GM23338 (cell line): ENCODE measurements at regions not wholly inside any gene's neighbourhood (a gene's known extent, or its start where the extent isn't known, plus 50 kb on each side); places are given as distances from the start of the nearest gene placed in this dataset.

Experiments
- ATAC-seq: fragments of 200-7000 bp; cut with Tn5 transposase; 3 replicates; pipeline ENCODE4 v1.9.1; 2020
- DNase-seq: peaks from one replicate; pipeline ENCODE4 v3.0.0-alpha.2; 2015; ENCODE audit warnings: low spot score
- H2AFZ ChIP-seq: fragments of 200-600 bp; sonication (generic); 2 replicates; pipeline ENCODE4 v1.8.0; 2016; ENCODE audit warnings: antibody characterized with exemption, mild to moderate bottlenecking, moderate library complexity
- H3F3A ChIP-seq: fragments of 200-600 bp; sonication (generic); replicated peaks from 2 replicates; pipeline ENCODE4 v1.8.0; 2017; ENCODE audit warnings: antibody characterized with exemption, mixed run types, low read depth
- H3K27ac ChIP-seq: fragments of 200-600 bp; sonication (generic); 2 replicates; pipeline ENCODE4 v1.6.1; 2016; ENCODE audit warnings: low read depth
- H3K27me3 ChIP-seq: fragments of 200-600 bp; sonication (generic); 2 replicates; pipeline ENCODE4 v1.8.0; 2016; ENCODE audit warnings: mild to moderate bottlenecking, mixed run types, moderate library complexity; ENCODE audit not compliant: insufficient read depth
- H3K36me3 ChIP-seq: fragments of 200-600 bp; sonication (generic); 2 replicates; pipeline ENCODE4 v1.8.0; 2016; ENCODE audit warnings: mild to moderate bottlenecking; ENCODE audit not compliant: insufficient read depth
- H3K4me1 ChIP-seq: fragments of 200-600 bp; sonication (generic); 2 replicates; pipeline ENCODE4 v1.8.0; 2016; ENCODE audit warnings: mild to moderate bottlenecking, moderate library complexity; ENCODE audit not compliant: insufficient read depth
- H3K4me2 ChIP-seq: fragments of 200-600 bp; sonication (generic); 2 replicates; pipeline ENCODE4 v1.7.1; 2017; ENCODE audit warnings: mixed run types
- H3K4me3 ChIP-seq: fragments of 200-600 bp; sonication (generic); 2 replicates; pipeline ENCODE4 v1.6.1; 2016; ENCODE audit warnings: mixed run types
- H3K79me2 ChIP-seq: fragments of 200-600 bp; sonication (generic); replicated peaks from 2 replicates; pipeline ENCODE4 v1.8.0; 2017; ENCODE audit warnings: mild to moderate bottlenecking; ENCODE audit not compliant: insufficient read depth
- H3K9me2 ChIP-seq: fragments of 200-600 bp; sonication (generic); 2 replicates; pipeline ENCODE4 v1.8.0; 2017; ENCODE audit not compliant: insufficient read depth
- H4K20me1 ChIP-seq: fragments of 200-600 bp; sonication (generic); replicated peaks from 2 replicates; pipeline ENCODE4 v1.8.0; 2017; ENCODE audit warnings: mild to moderate bottlenecking; ENCODE audit not compliant: insufficient read depth
- H3K27ac Mint-ChIP-seq: 2 replicates; pipeline ENCODE4 v1.8.0; 2020; ENCODE audit warnings: inconsistent platforms, mild to moderate bottlenecking, moderate library complexity, mixed read lengths
- H3K27me3 Mint-ChIP-seq: 3 replicates; pipeline ENCODE4 v1.8.0; 2022; ENCODE audit warnings: low read depth, mild to moderate bottlenecking, moderate library complexity, mixed read lengths, inconsistent platforms; ENCODE audit not compliant: insufficient read depth, poor library complexity
- H3K36me3 Mint-ChIP-seq: 3 replicates; pipeline ENCODE4 v1.8.0; 2021; ENCODE audit warnings: low read depth, mild to moderate bottlenecking, inconsistent platforms, moderate library complexity, mixed read lengths
- H3K4me1 Mint-ChIP-seq: 3 replicates; pipeline ENCODE4 v1.8.0; 2020; ENCODE audit warnings: mild to moderate bottlenecking, inconsistent platforms, mixed read lengths
- H3K4me3 Mint-ChIP-seq: 3 replicates; pipeline ENCODE4 v1.8.0; 2021; ENCODE audit warnings: moderate library complexity, mild to moderate bottlenecking, inconsistent platforms, mixed read lengths
- H3K9me3 Mint-ChIP-seq: 3 replicates; pipeline ENCODE4 v1.8.0; 2020; ENCODE audit warnings: moderate library complexity, mild to moderate bottlenecking, inconsistent platforms, mixed read lengths
- CREB1 ChIP-seq: fragments of 250-450 bp; sonication (Bioruptor Pico); IDR thresholded peaks from 2 replicates; pipeline ENCODE4 v1.5.0; 2020; ENCODE audit warnings: low read depth, mild to moderate bottlenecking, moderate library complexity
- CTCF ChIP-seq, 2 experiments: fragments of 200-600 bp in 1 of 2; sonication (generic) in 1 of 2; conservative IDR thresholded peaks; 2 replicates each; pipeline versions ENCODE4 v1.5.1 to v1.6.1; 2016 to 2017; ENCODE audit warnings: antibody characterized with exemption in 2 of 2, low read depth in 2 of 2, mild to moderate bottlenecking in 2 of 2, moderate library complexity in 1 of 2
- ETS1 ChIP-seq: IDR thresholded peaks from 2 replicates; pipeline ENCODE4 v1.6.1; 2016; ENCODE audit warnings: antibody characterized with exemption
- EZH2 ChIP-seq: fragments of 200-600 bp; sonication (generic); IDR thresholded peaks from one replicate; pipeline ENCODE4 v1.8.0; 2017; ENCODE audit warnings: antibody characterized with exemption, mild to moderate bottlenecking, low read depth; ENCODE audit not compliant: unreplicated experiment
- EZH2phosphoT487 ChIP-seq: fragments of 200-600 bp; sonication (generic); IDR thresholded peaks from one replicate; pipeline ENCODE4 v1.8.1; 2018; ENCODE audit warnings: antibody characterized with exemption; ENCODE audit not compliant: unreplicated experiment
- JUNB ChIP-seq: IDR thresholded peaks from one replicate; pipeline ENCODE4 v1.6.1; 2016; ENCODE audit warnings: antibody characterized with exemption; ENCODE audit not compliant: unreplicated experiment
- NANOG ChIP-seq: IDR thresholded peaks from 2 replicates; pipeline ENCODE4 v1.6.1; 2016; ENCODE audit warnings: antibody characterized with exemption, borderline replicate concordance
- POLR2AphosphoS5 ChIP-seq: IDR thresholded peaks from 2 replicates; pipeline ENCODE4 v1.6.1; 2016; ENCODE audit warnings: antibody characterized with exemption, low read depth
- REST ChIP-seq: IDR thresholded peaks from one replicate; pipeline ENCODE4 v1.6.1; 2018; ENCODE audit warnings: antibody characterized with exemption; ENCODE audit not compliant: unreplicated experiment
- STAT1 ChIP-seq: IDR thresholded peaks from one replicate; pipeline ENCODE4 v1.6.1; 2016; ENCODE audit warnings: antibody characterized with exemption; ENCODE audit not compliant: unreplicated experiment
- ZNF114 ChIP-seq: fragments of 250-450 bp; sonication (Bioruptor Pico); IDR thresholded peaks from 2 replicates; pipeline ENCODE4 v1.5.0; 2020; ENCODE audit warnings: mild to moderate bottlenecking, moderate library complexity
- ZNF331 ChIP-seq: fragments of 250-450 bp; sonication (Bioruptor Pico); IDR thresholded peaks from 2 replicates; pipeline ENCODE4 v1.5.0; 2020; ENCODE audit warnings: low read depth, mild to moderate bottlenecking, moderate library complexity
- ZNF462 ChIP-seq: fragments of 250-450 bp; sonication (Bioruptor Pico); IDR thresholded peaks from 2 replicates; pipeline ENCODE4 v1.5.0; 2020; ENCODE audit warnings: mild to moderate bottlenecking, moderate library complexity

GRCh38 chr4:79235095-79235494, 90.8 kb downstream of the NAA11 start:
- H3K4me3 ChIP-seq: no peak overlapping the region
- DNase-seq (no peak), ATAC-seq (no peak)
- 0 out of 2 replicates have a peak overlapping the region, but pooled peaks have one; percentile 3 for H2AFZ ChIP-seq
- no peaks in the 10 kb centered on the region for H3K9me2 ChIP-seq
- Mint-ChIP-seq H3K9me3 (no peaks in the 10 kb centered on the region), H3K36me3 (no peaks in the 10 kb centered on the region), H3K4me3 (no peak overlapping the region), H3K27me3 (no peaks in the 10 kb centered on the region), H3K27ac (no peak overlapping the region), H3K4me1 (peaks cover 2% of the 10 kb centered on the region; the same call in 2 of the 3 replicates)
- no peaks in the 10 kb centered on the region for H3F3A ChIP-seq
- H3K4me2 ChIP-seq: no peak overlapping the region
- no peaks in the 10 kb centered on the region for H3K36me3 ChIP-seq
- no peaks in the 10 kb centered on the region for H3K4me1 ChIP-seq
- H3K27ac ChIP-seq: no peak overlapping the region
- TF ChIP-seq EZH2: no peak
- TF ChIP-seq CREB1 (CRISPR knock-in tag): no peak
- TF ChIP-seq ETS1: no peak
- TF ChIP-seq POLR2AphosphoS5: no peak
- TF ChIP-seq ZNF462: no peak
- TF ChIP-seq JUNB: no peak
- TF ChIP-seq ZNF331: no peak
- TF ChIP-seq ZNF114 (CRISPR knock-in tag): no peak
- TF ChIP-seq STAT1: no peak
- TF ChIP-seq CTCF (conservative IDR thresholded peaks at IDR 0.05; ENCODE audit: low read depth in 2 of 2): no peak
- TF ChIP-seq REST: no peak
- TF ChIP-seq NANOG: no peak
- no peak for TF ChIP-seq EZH2phosphoT487
- no peaks in the 10 kb centered on the region for H3K27me3 ChIP-seq
- H3K79me2 ChIP-seq: no peaks in the 10 kb centered on the region
- H4K20me1 ChIP-seq: no peaks in the 10 kb centered on the region
